ENCODE measurements at regions not wholly inside any gene's neighbourhood (a gene's known extent, or its start where the extent isn't known, plus 50 kb on each side); places are given as distances from the start of the nearest gene placed in this dataset.

- no peak for ATAC-seq
These were observed 52.9 kb upstream of the SNRPB2 start for GRCh38 chr20:16676891-16677290.

DNA sequence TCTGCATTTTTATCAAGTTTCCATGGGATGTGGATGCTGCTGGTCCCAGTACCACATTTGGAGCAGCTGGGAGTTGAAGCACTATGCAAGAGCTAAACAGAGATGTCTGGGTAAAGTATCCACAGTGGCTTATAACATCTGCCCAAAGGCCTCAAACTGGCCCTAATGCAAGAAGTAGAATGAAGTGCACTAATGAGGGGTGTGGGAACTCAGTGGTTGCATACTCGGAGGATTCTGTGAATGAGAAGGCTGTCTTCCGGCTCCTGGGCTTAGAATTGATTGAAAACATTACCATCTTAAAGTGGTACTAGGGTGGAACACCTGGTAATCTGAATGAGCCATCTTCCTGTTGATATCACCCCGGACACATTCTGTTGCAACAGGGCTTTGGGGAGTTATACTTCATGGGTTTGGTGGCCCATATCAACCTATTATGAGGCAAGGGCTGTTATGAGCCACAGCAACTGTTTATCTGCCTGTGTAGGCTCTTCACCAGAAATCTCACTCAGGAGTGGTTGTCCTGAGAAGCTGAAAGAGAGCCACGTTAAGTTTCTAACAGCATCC lies 54.7 kb upstream of the SNRPB2 start:
- no peak for DNase-seq (ENCODE audit: low spot score)
- TF ChIP-seq GABPB1 (CRISPR knock-in tag; IDR thresholded peaks at IDR 0.05) = no peak
- TF ChIP-seq ZBTB14 (CRISPR knock-in tag; IDR thresholded peaks at IDR 0.05) = no peak
- TF ChIP-seq ZNF670 (CRISPR knock-in tag; IDR thresholded peaks at IDR 0.05; ENCODE audit: borderline replicate concordance) = no peak
- no peak for TF ChIP-seq PHB2 (IDR thresholded peaks at IDR 0.05; ENCODE audit: partially characterized antibody)
- TF ChIP-seq BRF2 (CRISPR knock-in tag; IDR thresholded peaks at IDR 0.05) = no peak
- TF ChIP-seq KDM6A (CRISPR knock-in tag; IDR thresholded peaks at IDR 0.05; ENCODE audit: low read depth) = no peak
- TF ChIP-seq ZNF629 (CRISPR knock-in tag; conservative IDR thresholded peaks at IDR 0.05) = no peak
- TF ChIP-seq DPF2 (CRISPR knock-in tag; IDR thresholded peaks at IDR 0.05; ENCODE audit: borderline replicate concordance, low read depth) = no peak
- TF ChIP-seq ZNF354B (CRISPR knock-in tag; IDR thresholded peaks at IDR 0.05) = no peak
- TF ChIP-seq PPARG (CRISPR knock-in tag; conservative IDR thresholded peaks at IDR 0.05) = no peak
- no peak for TF ChIP-seq POGK (CRISPR knock-in tag; conservative IDR thresholded peaks at IDR 0.05)

More at GRCh38 chr20:16676891-16677290, 52.9 kb upstream of the SNRPB2 start:
- no peaks in the 10 kb centered on the region; a peak in 2 of 5 replicates for H3K27me3 ChIP-seq (ENCODE audit: control insufficient read depth in 1 of 2, insufficient read depth in 2 of 2, low read length in 2 of 2)
- H3K27ac ChIP-seq (ENCODE audit: extremely low read length, insufficient read depth, low read length) = no peak overlapping the region
- BruUV-seq (replicated peaks) = no TSS peak
- no peaks in the 10 kb centered on the region for H4K20me1 ChIP-seq (ENCODE audit: insufficient read depth, low read length)
- intact Hi-C loops (cut with micrococcal nuclease; ENCODE audit: unreplicated experiment) (no loop called here), in situ Hi-C loops (cut with HindIII; ENCODE audit: extremely low pct_ligation_motif_present, low pct_unique_long_range_greater_than_20kb) (no loop called here)
- H3K36me3 ChIP-seq (replicated peaks in 1 of 2; ENCODE audit: control insufficient read depth in 1 of 2, insufficient read depth in 2 of 2, low read length in 2 of 2) = no peaks in the 10 kb centered on the region
- ChIA-PET POLR2A (no interaction called here), CTCF (ENCODE audit: low intra/inter-chr PET ratio, low total read pairs) (no interaction called here)
- no peak overlapping the region for H3K4me3 ChIP-seq (replicated peaks in 1 of 3; ENCODE audit: insufficient read depth in 1 of 3, low read depth in 2 of 3, low read length in 3 of 3)
- DNase-seq (ENCODE audit: low spot score) (no peak), FAIRE-seq (no peak)
- H3K9me3 ChIP-seq (ENCODE audit: low read length) = peaks cover 5% of the 10 kb centered on the region; the same call in 1 of the 2 replicates
- H2AFZ ChIP-seq (ENCODE audit: low read length) = no peak overlapping the region
- 0% methylated on average over 1 of the region's 1 CpG for WGBS (ENCODE audit: low lambda C conversion rate)
- H3K79me2 ChIP-seq (ENCODE audit: insufficient read depth, low read length) = no peaks in the 10 kb centered on the region
- no peak for TF ChIP-seq NFATC3 (CRISPR knock-in tag; IDR thresholded peaks at IDR 0.05)
- no peak for TF ChIP-seq AGO1 (IDR thresholded peaks at IDR 0.05; ENCODE audit: low read depth, low read length, poor library complexity, severe bottlenecking)
- TF ChIP-seq, protein P1, sequence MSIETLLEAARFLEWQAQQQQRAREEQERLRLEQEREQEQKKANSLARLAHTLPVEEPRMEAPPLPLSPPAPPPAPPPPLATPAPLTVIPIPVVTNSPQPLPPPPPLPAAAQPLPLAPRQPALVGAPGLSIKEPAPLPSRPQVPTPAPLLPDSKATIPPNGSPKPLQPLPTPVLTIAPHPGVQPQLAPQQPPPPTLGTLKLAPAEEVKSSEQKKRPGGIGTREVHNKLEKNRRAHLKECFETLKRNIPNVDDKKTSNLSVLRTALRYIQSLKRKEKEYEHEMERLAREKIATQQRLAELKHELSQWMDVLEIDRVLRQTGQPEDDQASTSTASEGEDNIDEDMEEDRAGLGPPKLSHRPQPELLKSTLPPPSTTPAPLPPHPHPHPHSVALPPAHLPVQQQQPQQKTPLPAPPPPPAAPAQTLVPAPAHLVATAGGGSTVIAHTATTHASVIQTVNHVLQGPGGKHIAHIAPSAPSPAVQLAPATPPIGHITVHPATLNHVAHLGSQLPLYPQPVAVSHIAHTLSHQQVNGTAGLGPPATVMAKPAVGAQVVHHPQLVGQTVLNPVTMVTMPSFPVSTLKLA (IDR thresholded peaks at IDR 0.05) = peak; percentile 91
- H3K9ac ChIP-seq (ENCODE audit: insufficient read depth, low read depth, low read length) = no peak overlapping the region
- no peak overlapping the region for H3K4me2 ChIP-seq (ENCODE audit: low read depth, low read length)
- no peaks in the 10 kb centered on the region for H3K4me1 ChIP-seq (ENCODE audit: insufficient read depth, low read length)

More for the DNA sequence above, 54.7 kb upstream of the SNRPB2 start:
- Histone ChIP-seq H3K27ac (ENCODE audit: extremely low read length, insufficient read depth, low read length) (no peak overlapping the region), H3K9me3 (ENCODE audit: low read length) (peaks cover 5% of the 10 kb centered on the region; the same call in 1 of the 2 replicates), H3K4me2 (ENCODE audit: low read depth, low read length) (no peak overlapping the region), H3K9ac (ENCODE audit: insufficient read depth, low read depth, low read length) (no peak overlapping the region), H3K27me3 (ENCODE audit: control insufficient read depth in 1 of 2, insufficient read depth in 2 of 2, low read length in 2 of 2) (no peaks in the 10 kb centered on the region; a peak in 2 of 5 replicates), H4K20me1 (ENCODE audit: insufficient read depth, low read length) (no peaks in the 10 kb centered on the region), H2AFZ (ENCODE audit: low read length) (no peak overlapping the region), H3K36me3 (replicated peaks in 1 of 2; ENCODE audit: control insufficient read depth in 1 of 2, insufficient read depth in 2 of 2, low read length in 2 of 2) (no peaks in the 10 kb centered on the region), H3K4me3 (replicated peaks in 1 of 3; ENCODE audit: insufficient read depth in 1 of 3, low read depth in 2 of 3, low read length in 3 of 3) (no peak overlapping the region), H3K79me2 (ENCODE audit: insufficient read depth, low read length) (no peaks in the 10 kb centered on the region), H3K4me1 (ENCODE audit: insufficient read depth, low read length) (no peaks in the 10 kb centered on the region)
- BruUV-seq (replicated peaks) = no TSS peak
- FAIRE-seq = no peak
- intact Hi-C loops (cut with micrococcal nuclease; ENCODE audit: unreplicated experiment) = no loop called here
- WGBS (ENCODE audit: low lambda C conversion rate) = 1% methylated on average over 4 of the region's 4 CpGs
- no peak for ATAC-seq
- ChIA-PET POLR2A (no interaction called here), CTCF (ENCODE audit: low intra/inter-chr PET ratio, low total read pairs) (no interaction called here)
- in situ Hi-C loops (cut with HindIII; ENCODE audit: extremely low pct_ligation_motif_present, low pct_unique_long_range_greater_than_20kb) = no loop called here

Data from HepG2 (cell line).